ENCODE measurements at regions not wholly inside any gene's neighbourhood (a gene's known extent, or its start where the extent isn't known, plus 50 kb on each side); places are given as distances from the start of the nearest gene placed in this dataset.

DNA sequence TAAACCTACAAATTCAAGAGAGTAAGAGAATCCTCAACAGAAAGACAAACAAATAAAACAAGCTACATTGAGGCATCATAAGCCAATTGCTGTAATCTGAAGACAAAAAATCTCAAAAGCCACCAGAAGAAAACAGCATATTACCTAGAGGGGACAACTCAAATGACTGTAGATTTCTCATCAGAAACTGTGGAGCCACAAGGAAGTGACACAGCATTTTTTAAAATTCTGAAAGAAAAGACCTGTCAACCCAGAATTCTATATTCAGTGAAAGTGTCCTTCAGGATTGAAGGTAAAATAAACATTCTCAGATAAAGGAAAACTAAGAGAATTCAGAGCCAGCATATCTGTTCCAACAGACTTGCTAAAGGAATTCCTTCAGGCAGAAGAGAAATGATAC lies 147.8 kb upstream of the DHRS4 start:
- H3K9me3 ChIP-seq (ENCODE audit: low read length) = no peaks in the 10 kb centered on the region
- no peak overlapping the region for H3K9ac ChIP-seq (ENCODE audit: low read length)
- no peaks in the 10 kb centered on the region for H3K27me3 ChIP-seq (ENCODE audit: control insufficient read depth in 1 of 2, insufficient read depth in 2 of 2, low read length in 2 of 2)
- H3K27ac ChIP-seq (ENCODE audit: low read depth, low read length) = no peak overlapping the region
- H3K4me3 ChIP-seq (ENCODE audit: low read depth in 1 of 2, low read length in 2 of 2) = no peak overlapping the region
- no peaks in the 10 kb centered on the region for H3K4me1 ChIP-seq (ENCODE audit: insufficient read depth, low read length)
- no peaks in the 10 kb centered on the region for H3K36me3 ChIP-seq (ENCODE audit: insufficient read depth, low read length)

DNA sequence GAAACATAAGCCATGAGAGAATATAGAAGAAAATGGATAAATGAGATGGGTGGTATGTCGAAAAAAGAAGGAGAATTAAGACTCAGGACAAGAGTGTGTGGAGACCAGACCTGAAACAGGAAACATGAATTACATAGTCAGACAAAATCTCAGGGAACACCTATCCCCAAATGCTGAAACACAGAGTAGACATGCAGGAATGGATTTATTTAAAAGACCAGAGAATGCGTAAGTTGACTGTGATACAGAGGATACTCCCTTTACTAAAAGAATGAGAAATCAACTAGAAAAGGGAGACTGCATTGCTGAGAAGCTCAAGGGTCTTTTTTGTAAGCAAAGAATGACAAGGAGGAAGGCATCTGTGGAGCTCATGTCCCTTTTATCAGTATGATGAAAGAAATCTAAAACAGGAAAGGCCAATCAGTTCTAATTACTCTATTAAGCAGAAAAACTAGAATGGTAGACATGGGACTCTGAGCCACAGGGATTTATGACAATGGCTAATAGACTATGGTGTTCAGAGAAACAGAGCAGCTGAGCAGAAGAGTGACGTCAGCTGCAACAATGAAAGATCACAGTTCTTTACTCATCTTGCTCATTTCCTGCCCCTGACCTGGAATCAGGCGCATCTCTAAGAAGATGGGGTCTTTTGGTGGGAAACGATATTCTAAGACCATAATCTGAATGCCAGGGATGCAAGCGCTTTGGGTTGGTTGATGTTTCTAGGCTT lies 138.9 kb upstream of the DHRS4 start:
- H3K27ac ChIP-seq (ENCODE audit: low read depth, low read length) = no peak overlapping the region
- no peak overlapping the region for H3K9ac ChIP-seq (ENCODE audit: low read length)
- no peaks in the 10 kb centered on the region for H3K9me3 ChIP-seq (ENCODE audit: low read length)
- no peak overlapping the region for H3K4me3 ChIP-seq (ENCODE audit: low read depth in 1 of 2, low read length in 2 of 2)
- H3K36me3 ChIP-seq (ENCODE audit: insufficient read depth, low read length) = no peaks in the 10 kb centered on the region
- H3K4me1 ChIP-seq (ENCODE audit: insufficient read depth, low read length) = no peaks in the 10 kb centered on the region
- no peaks in the 10 kb centered on the region for H3K27me3 ChIP-seq (ENCODE audit: control insufficient read depth in 1 of 2, insufficient read depth in 2 of 2, low read length in 2 of 2)

DNA sequence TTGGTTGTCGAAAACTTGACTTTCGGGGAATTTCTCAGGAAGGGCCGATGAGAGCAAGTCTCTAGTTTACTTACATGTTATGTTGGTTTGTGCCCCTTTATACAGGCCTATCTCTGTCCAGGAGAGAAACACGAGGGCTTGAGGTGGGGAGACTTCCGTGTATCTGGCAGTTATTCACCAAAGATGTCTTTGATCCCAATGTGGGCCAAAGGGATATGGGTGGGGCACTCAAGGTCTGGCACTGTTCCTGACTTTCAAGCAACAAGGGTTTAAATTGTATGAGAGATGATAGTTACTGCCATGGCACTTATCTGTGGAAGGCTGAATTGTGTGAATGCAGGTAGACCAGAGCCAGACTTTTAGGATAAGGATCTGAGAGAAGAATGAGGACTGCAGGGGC lies 137.2 kb upstream of the DHRS4 start:
- Histone ChIP-seq H3K27me3 (ENCODE audit: control insufficient read depth in 1 of 2, insufficient read depth in 2 of 2, low read length in 2 of 2) (no peaks in the 10 kb centered on the region), H3K9me3 (ENCODE audit: low read length) (no peaks in the 10 kb centered on the region), H3K36me3 (ENCODE audit: insufficient read depth, low read length) (no peaks in the 10 kb centered on the region), H3K4me3 (ENCODE audit: low read depth in 1 of 2, low read length in 2 of 2) (no peak overlapping the region), H3K9ac (ENCODE audit: low read length) (no peak overlapping the region), H3K4me1 (ENCODE audit: insufficient read depth, low read length) (no peaks in the 10 kb centered on the region), H3K27ac (ENCODE audit: low read depth, low read length) (no peak overlapping the region)

DNA sequence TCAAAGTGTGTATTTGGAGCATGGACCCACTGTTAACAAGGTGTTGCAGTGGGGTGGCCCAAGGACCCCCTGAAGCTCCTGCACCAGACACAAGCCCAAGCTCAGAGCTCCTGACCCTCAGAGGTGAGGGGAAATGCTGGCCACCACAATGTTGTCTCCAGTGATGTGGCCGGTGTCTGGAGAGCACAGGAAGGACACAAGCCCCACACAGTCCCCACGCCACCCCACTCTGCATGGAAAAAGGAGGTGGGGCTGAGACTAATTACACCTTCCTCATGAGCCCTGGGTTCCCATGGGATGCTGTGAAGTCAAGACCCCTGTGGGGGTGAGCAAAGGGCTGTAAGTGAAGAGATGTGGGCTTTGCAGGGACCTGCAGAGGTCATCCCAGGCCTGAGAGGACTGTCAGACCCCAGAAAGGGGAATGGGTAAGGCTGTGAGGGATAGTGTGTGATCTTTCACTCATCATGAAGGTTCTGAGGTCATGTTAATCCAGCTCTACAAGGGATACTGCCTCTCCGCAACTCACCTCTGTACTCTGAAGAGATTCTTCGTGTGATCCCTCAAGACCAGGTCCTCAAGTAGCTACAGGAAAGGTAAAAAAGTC lies 136.3 kb upstream of the DHRS4 start:
- no peaks in the 10 kb centered on the region for H3K36me3 ChIP-seq (ENCODE audit: insufficient read depth, low read length)
- no peak overlapping the region for H3K4me3 ChIP-seq (ENCODE audit: low read depth in 1 of 2, low read length in 2 of 2)
- no peaks in the 10 kb centered on the region for H3K9me3 ChIP-seq (ENCODE audit: low read length)
- no peaks in the 10 kb centered on the region for H3K27me3 ChIP-seq (ENCODE audit: control insufficient read depth in 1 of 2, insufficient read depth in 2 of 2, low read length in 2 of 2)
- no peak overlapping the region for H3K27ac ChIP-seq (ENCODE audit: low read depth, low read length)
- no peaks in the 10 kb centered on the region for H3K4me1 ChIP-seq (ENCODE audit: insufficient read depth, low read length)
- H3K9ac ChIP-seq (ENCODE audit: low read length) = no peak overlapping the region

DNA sequence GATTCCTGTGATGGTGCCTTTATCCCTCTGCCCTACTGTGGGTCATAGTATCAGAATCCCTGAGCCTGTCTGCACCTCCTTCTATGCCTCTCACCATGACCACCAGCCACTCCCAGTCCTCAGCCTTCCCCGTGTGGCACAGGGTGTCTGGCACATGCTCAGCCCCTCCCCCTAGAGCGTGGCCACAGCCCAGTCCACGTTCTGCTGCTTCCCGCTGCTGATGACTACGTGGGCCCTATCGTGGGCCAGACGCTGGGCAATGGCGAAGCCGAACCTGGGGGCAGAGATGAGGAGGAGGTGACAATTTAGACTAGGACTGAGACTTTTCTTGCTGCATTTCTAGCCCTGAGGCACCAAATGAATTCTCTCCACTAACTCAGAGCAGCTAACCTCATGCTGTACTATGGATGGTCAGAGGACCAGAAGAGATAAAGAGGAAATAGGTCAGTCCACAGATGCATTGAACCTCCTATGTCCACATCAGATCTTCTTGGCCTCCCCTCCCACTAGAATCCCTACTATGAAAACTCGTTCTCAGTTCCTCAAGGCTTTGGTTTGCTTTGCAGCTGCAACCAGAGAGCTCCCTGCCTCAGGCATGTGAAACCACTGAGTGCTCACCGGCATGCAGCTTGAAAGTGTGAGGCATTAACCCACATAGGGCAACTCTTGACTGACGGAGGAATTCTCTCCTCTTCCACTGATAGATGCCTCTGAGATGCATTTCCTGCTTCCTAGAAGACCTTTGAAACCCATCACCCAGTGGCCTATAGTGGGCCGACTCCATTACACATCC lies 126.3 kb upstream of the DHRS4 start:
- Histone ChIP-seq H3K9me3 (ENCODE audit: low read length) (no peaks in the 10 kb centered on the region), H3K4me3 (ENCODE audit: low read depth in 1 of 2, low read length in 2 of 2) (no peak overlapping the region), H3K4me1 (ENCODE audit: insufficient read depth, low read length) (peaks cover 11% of the 10 kb centered on the region), H3K27ac (ENCODE audit: low read depth, low read length) (no peak overlapping the region), H3K27me3 (ENCODE audit: control insufficient read depth in 1 of 2, insufficient read depth in 2 of 2, low read length in 2 of 2) (no peaks in the 10 kb centered on the region), H3K9ac (ENCODE audit: low read length) (no peak overlapping the region), H3K36me3 (ENCODE audit: insufficient read depth, low read length) (no peaks in the 10 kb centered on the region)

DNA sequence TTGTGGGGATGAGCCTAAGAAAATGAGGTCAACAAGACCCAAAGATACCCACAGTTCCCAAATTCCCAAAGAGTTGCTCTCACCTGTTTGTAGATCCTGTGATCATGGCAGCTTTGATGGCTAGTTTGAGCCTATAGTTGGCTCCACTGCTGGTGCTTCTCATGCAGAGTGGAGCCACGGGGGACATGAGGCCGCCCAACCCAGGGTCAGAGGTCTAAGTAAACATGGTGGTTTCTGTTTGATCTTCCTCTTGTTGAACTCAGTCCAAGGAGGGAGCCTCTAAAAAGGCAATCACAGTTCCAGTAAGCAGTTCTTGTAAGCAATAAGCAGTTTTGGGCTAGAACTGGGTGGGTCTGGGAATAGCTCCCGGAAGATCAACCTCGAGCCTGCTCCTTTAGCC lies 125.6 kb upstream of the DHRS4 start:
- Histone ChIP-seq H3K27me3 (ENCODE audit: control insufficient read depth in 1 of 2, insufficient read depth in 2 of 2, low read length in 2 of 2) (no peaks in the 10 kb centered on the region), H3K9ac (ENCODE audit: low read length) (no peak overlapping the region), H3K4me1 (ENCODE audit: insufficient read depth, low read length) (peaks cover 11% of the 10 kb centered on the region), H3K27ac (ENCODE audit: low read depth, low read length) (no peak overlapping the region), H3K36me3 (ENCODE audit: insufficient read depth, low read length) (no peaks in the 10 kb centered on the region), H3K4me3 (ENCODE audit: low read depth in 1 of 2, low read length in 2 of 2) (no peak overlapping the region), H3K9me3 (ENCODE audit: low read length) (no peaks in the 10 kb centered on the region)

DNA sequence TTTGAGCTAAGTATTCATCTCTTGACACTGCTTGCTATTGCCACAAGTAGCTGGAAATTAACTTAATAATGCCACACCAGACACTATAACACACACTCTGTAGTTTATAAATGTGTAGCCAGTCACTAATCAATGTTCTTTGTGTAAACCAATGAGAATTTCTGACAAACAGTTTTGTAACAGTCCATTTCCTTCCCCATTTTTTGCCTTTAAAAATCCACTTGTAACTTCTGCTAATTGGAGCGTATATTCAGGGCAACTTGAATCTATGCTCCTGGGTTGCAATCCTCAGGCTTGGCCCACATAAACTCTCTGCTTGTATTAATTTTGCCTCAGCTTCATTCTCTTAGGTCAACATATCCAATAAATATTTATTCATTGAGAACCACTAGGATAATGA lies 125.0 kb upstream of the DHRS4 start:
- Histone ChIP-seq H3K27me3 (ENCODE audit: control insufficient read depth in 1 of 2, insufficient read depth in 2 of 2, low read length in 2 of 2) (no peaks in the 10 kb centered on the region), H3K27ac (ENCODE audit: low read depth, low read length) (no peak overlapping the region), H3K9me3 (ENCODE audit: low read length) (no peaks in the 10 kb centered on the region), H3K36me3 (ENCODE audit: insufficient read depth, low read length) (no peaks in the 10 kb centered on the region), H3K9ac (ENCODE audit: low read length) (no peak overlapping the region), H3K4me1 (ENCODE audit: insufficient read depth, low read length) (peaks cover 11% of the 10 kb centered on the region), H3K4me3 (ENCODE audit: low read depth in 1 of 2, low read length in 2 of 2) (no peak overlapping the region)

DNA sequence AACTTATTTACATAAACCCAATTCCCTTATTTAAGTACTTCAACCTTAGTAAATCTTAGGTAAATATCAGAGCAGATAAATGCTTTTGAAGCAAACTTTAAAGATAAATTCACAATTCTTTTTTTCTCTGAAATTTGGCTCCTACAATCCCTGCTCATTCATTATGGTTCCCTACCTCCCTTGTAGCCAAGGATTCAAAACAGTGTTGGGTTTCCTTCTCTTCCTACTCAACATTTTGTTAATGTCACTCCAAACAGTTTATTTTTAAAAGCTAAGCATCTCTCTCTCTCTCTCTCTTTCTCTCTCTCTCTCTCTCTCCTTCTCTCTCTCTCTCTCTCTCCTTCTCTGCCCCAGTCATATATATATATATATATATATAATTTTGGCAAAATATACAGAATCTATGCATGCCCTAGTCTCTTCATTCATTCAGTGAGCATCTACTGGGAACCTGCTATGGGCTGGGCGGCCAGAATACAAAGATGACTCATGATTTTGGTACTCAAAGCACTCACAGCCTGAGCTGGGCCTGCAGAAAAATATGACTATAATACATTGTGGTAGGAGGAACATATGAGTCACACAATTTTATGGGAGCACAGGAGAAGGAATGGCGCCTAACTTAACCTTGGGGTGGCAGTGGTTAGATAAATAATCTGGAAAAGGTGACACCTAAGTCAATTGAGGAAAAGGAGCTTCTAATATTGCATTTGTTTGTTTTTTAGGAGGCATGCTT lies 123.7 kb upstream of the DHRS4 start:
- no peak overlapping the region for H3K27ac ChIP-seq (ENCODE audit: low read depth, low read length)
- H3K9ac ChIP-seq (ENCODE audit: low read length) = no peak overlapping the region
- no peaks in the 10 kb centered on the region for H3K27me3 ChIP-seq (ENCODE audit: control insufficient read depth in 1 of 2, insufficient read depth in 2 of 2, low read length in 2 of 2)
- no peak overlapping the region for H3K4me3 ChIP-seq (ENCODE audit: low read depth in 1 of 2, low read length in 2 of 2)
- no peaks in the 10 kb centered on the region for H3K9me3 ChIP-seq (ENCODE audit: low read length)
- H3K4me1 ChIP-seq (ENCODE audit: insufficient read depth, low read length) = peaks cover 11% of the 10 kb centered on the region
- H3K36me3 ChIP-seq (ENCODE audit: insufficient read depth, low read length) = no peaks in the 10 kb centered on the region

DNA sequence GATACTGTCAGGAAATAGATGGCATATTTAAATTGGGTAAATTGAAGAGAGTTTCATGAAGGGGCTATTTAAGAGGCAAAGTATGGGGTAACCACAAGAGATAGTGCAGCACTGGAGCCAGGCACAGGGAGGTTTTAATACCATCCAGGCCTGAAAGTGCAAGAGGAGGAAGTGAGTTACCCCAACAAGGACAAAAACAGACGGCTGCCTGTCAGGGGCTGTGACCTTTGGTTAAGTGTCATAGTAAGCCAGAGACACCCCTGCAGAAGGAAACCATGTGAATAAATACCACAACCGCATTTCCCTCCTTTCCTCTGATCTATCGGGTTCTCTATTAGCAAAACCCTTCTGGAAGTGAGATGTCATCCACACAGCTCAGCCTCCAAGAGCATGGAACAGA lies 122.0 kb upstream of the DHRS4 start:
- Histone ChIP-seq H3K9ac (ENCODE audit: low read length) (no peak overlapping the region), H3K36me3 (ENCODE audit: insufficient read depth, low read length) (no peaks in the 10 kb centered on the region), H3K4me3 (ENCODE audit: low read depth in 1 of 2, low read length in 2 of 2) (no peak overlapping the region), H3K27ac (ENCODE audit: low read depth, low read length) (no peak overlapping the region), H3K9me3 (ENCODE audit: low read length) (no peaks in the 10 kb centered on the region), H3K27me3 (ENCODE audit: control insufficient read depth in 1 of 2, insufficient read depth in 2 of 2, low read length in 2 of 2) (no peaks in the 10 kb centered on the region), H3K4me1 (ENCODE audit: insufficient read depth, low read length) (peaks cover 11% of the 10 kb centered on the region)

DNA sequence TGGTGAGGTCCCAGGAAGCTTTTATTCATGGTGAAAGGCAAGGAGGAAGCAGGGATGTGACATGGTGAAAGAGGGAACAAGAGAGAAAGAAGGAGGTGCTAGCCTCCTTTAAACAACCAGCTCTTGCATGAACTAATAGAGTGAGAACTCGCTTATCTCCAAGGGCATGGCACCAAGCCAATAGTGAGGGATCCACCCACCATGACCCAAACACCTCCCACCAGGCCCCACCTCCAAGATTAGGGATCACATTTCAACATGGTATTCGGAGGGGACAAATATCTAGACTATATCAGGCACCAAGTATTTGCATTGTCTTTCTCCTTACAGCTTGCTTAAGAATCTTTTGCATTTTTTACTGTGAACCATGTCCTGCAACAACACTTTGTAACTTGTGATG lies 91.9 kb upstream of the DHRS4 start:
- no peaks in the 10 kb centered on the region for H3K4me1 ChIP-seq (ENCODE audit: insufficient read depth, low read length)
- H3K9me3 ChIP-seq (ENCODE audit: low read length) = no peaks in the 10 kb centered on the region
- no peak overlapping the region for H3K27ac ChIP-seq (ENCODE audit: low read depth, low read length)
- no peak overlapping the region for H3K9ac ChIP-seq (ENCODE audit: low read length)
- no peak overlapping the region for H3K4me3 ChIP-seq (ENCODE audit: low read depth in 1 of 2, low read length in 2 of 2)
- no peaks in the 10 kb centered on the region for H3K27me3 ChIP-seq (ENCODE audit: control insufficient read depth in 1 of 2, insufficient read depth in 2 of 2, low read length in 2 of 2)
- no peaks in the 10 kb centered on the region for H3K36me3 ChIP-seq (ENCODE audit: insufficient read depth, low read length)

DNA sequence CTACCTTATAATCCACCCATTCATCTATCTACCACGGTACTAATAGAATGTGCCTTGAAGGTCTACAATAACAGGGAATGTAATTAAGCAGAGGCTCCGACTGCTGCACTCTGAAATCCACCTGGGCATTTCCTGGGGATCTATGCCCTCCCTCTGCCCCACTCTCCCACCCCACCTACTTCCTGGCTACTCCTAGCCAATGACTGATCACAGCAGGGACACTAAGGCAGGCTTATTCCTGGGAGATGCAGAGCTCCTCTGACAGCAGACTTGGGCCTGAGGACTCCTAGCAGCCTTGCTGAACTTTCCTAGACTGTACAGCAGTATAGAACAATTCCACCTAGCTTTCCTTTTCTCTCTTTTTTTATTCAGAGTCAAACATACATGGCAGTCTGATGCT lies 91.1 kb upstream of the DHRS4 start:
- H3K27ac ChIP-seq (ENCODE audit: low read depth, low read length) = no peak overlapping the region
- no peaks in the 10 kb centered on the region for H3K4me1 ChIP-seq (ENCODE audit: insufficient read depth, low read length)
- H3K9ac ChIP-seq (ENCODE audit: low read length) = no peak overlapping the region
- H3K27me3 ChIP-seq (ENCODE audit: control insufficient read depth in 1 of 2, insufficient read depth in 2 of 2, low read length in 2 of 2) = no peaks in the 10 kb centered on the region
- no peaks in the 10 kb centered on the region for H3K36me3 ChIP-seq (ENCODE audit: insufficient read depth, low read length)
- no peaks in the 10 kb centered on the region for H3K9me3 ChIP-seq (ENCODE audit: low read length)
- H3K4me3 ChIP-seq (ENCODE audit: low read depth in 1 of 2, low read length in 2 of 2) = no peak overlapping the region

Data from muscle layer of colon (tissue), 2 donors.